ENCODE measurements at regions not wholly inside any gene's neighbourhood (a gene's known extent, or its start where the extent isn't known, plus 50 kb on each side); places are given as distances from the start of the nearest gene placed in this dataset.

DNA sequence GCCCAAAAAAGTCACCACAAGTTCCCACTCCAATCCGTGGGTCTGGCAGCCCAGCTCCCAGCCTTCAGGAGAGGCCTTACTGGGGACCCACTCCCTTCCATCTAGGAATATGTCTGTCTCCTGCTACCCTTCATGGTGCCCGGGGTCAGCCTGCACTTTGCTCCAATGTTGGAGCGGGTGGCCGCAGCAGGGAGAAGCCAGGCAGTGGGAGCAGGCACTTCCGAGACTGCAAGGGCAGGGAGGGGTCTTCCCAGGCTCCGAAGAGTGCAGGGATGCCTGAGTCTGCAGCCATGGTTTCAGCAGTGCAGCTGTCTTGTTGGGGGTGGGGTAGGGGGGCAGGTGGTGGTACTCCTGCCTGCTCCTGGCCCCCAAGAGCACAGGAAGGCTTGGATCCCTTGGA, 1616.2 kb downstream of the SLITRK5 start:
- H3K27ac ChIP-seq: no peak overlapping the region
- no peak for DNase-seq (ENCODE audit: low spot score)
- ChIA-PET CTCF (no interaction called here), POLR2A (ENCODE audit: low non-redundant PET) (no interaction called here)
- TF ChIP-seq, protein P1, sequence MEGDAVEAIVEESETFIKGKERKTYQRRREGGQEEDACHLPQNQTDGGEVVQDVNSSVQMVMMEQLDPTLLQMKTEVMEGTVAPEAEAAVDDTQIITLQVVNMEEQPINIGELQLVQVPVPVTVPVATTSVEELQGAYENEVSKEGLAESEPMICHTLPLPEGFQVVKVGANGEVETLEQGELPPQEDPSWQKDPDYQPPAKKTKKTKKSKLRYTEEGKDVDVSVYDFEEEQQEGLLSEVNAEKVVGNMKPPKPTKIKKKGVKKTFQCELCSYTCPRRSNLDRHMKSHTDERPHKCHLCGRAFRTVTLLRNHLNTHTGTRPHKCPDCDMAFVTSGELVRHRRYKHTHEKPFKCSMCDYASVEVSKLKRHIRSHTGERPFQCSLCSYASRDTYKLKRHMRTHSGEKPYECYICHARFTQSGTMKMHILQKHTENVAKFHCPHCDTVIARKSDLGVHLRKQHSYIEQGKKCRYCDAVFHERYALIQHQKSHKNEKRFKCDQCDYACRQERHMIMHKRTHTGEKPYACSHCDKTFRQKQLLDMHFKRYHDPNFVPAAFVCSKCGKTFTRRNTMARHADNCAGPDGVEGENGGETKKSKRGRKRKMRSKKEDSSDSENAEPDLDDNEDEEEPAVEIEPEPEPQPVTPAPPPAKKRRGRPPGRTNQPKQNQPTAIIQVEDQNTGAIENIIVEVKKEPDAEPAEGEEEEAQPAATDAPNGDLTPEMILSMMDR (conservative IDR thresholded peaks at IDR 0.05; ENCODE audit: low read depth): no peak

DNA sequence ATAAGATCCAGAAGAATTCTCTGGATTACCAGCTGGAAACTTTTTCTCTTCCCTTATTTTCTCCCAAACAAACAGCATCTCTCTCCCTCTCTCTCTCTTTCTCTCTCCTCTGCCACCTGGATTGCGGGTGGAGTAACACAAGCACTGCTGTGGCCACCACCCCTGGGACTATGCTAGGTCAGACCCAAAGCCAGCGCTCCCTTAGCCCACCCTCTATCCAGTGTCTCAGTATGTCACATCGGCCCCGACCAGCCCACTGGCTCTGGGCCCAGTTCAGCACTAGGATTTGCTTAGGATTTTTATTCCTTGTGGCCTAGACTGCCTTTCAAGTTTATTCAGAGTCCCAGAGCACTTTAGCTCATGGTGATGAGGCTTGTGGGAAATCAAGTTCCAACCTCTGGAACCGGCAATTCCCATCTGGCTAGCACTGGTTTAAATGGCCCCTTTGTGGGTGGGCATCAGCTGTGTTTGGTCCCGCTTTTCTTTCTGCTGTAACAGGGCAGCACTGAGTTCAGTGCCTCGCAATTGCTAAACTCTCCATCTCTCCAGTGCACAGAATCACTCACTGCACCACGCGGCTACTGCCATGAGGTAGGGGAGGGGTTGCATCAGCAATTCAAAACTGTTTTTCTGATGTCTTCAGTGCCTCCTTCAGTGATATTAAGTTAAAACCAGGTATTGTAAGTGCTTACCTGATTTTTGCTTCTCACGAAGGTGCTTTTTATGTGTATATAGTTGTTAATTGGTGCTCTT, 1623.1 kb downstream of the SLITRK5 start:
- ChIA-PET CTCF (no interaction called here), POLR2A (ENCODE audit: low non-redundant PET) (no interaction called here)
- TF ChIP-seq, protein P1 (conservative IDR thresholded peaks at IDR 0.05; ENCODE audit: low read depth): no peak
- no peak for DNase-seq (ENCODE audit: low spot score)
- no peak overlapping the region for H3K27ac ChIP-seq

DNA sequence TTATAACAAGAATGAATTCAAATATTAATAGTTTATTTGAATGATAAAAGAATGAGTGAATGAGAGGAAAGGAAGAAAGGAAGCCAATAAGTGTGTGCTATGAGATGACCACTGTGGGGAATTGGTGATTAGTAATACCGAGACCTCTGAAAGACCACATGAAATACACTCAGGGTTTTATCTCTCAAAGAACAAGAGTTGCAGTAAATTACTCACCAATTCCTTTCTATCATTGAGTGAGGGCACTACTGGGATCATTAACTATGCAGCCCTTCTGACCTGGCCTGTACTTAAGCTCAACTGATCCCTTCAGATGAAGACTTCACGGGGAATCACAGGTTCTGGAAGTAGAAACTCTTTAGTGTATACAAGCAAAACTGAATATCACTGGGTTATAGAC, 1636.1 kb downstream of the SLITRK5 start:
- TF ChIP-seq, protein P1 (conservative IDR thresholded peaks at IDR 0.05; ENCODE audit: low read depth): no peak
- H3K27ac ChIP-seq: no peak overlapping the region
- DNase-seq (ENCODE audit: low spot score): no peak
- POLR2A ChIA-PET (ENCODE audit: low non-redundant PET): no interaction called here
- CTCF ChIA-PET: interaction anchor here (0.7 kb wide), 1 partner anchor 16 kb away, joined by 3 read pairs; no protein-coding TSS in a partner anchor

DNA sequence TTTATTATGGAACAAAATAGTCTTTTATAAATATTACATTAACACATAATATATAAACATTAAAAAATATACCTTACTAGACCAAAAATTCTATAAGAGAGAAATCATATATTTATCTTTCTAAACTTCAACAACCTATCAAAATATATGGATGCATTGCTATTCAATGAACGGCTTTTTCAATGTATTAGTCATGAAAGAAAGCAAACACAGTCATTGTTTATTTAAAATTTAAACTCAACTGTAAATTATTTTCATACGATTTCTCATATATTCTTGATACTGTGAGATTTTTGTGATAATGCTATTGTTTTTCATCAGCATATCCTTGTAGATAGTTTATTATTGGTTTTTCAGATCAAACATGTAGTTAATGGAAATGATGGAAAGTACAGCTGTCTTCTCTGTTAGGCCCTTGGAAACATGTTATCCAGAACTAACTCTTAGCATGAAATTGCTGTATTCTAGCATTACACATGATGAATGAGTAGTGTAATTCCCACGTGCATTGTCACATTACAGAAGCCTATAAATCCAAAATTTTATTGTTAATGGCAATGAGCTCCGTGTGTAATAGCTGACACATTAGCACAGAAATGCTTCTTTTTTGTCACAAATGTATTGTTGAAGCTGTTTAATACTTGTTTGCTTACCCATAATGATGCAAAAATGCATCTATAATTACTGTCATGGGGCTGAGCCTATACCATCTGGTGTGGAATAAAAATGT, 1639.9 kb downstream of the SLITRK5 start:
- no peak for DNase-seq (ENCODE audit: low spot score)
- TF ChIP-seq, protein P1 (conservative IDR thresholded peaks at IDR 0.05; ENCODE audit: low read depth): no peak
- ChIA-PET CTCF (no interaction called here), POLR2A (ENCODE audit: low non-redundant PET) (no interaction called here)
- no peak overlapping the region for H3K27ac ChIP-seq

DNA sequence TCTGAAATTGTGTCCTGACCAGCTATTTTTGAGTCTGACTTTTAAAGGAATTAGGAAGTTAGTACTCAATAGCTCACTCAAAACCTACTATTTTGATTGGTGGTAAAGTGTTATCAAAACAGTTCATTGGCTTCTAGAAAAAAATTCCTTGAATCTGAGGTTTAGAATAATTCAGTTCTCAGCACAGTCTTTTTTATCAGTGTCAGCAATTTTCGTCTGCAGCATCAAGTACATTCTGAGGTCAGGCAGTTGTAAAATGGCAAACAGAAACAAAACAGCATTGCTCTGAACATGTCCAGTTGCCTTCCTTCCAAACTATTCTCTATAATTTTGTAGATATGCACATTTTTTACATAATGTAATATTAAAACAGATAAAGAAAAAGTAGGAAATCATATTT, 1644.1 kb downstream of the SLITRK5 start:
- CTCF ChIA-PET: no interaction called here
- POLR2A ChIA-PET (ENCODE audit: low non-redundant PET): no interaction called here
- H3K27ac ChIP-seq: no peak overlapping the region
- TF ChIP-seq, protein P1 (conservative IDR thresholded peaks at IDR 0.05; ENCODE audit: low read depth): no peak
- DNase-seq (ENCODE audit: low spot score): no peak

DNA sequence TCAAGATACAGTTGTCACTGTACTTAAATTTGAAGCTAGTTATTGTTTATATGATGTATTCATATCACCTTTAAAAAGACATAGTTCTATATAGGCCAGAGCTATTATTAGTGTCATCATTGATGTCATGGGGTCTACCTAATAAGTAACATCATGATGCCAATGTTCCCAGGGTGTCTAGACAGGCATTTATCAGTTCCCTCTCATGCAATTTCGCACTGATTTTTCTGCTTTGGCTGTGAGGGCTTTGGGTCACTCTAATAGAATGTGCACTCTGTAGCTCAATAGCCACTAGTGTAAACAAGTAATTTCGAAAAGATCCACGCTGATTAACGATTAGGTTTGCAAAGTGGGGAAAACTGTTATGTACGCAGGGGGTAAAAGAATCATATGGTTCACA, 1651.3 kb downstream of the SLITRK5 start:
- POLR2A ChIA-PET (ENCODE audit: low non-redundant PET): no interaction called here
- TF ChIP-seq, protein P1 (conservative IDR thresholded peaks at IDR 0.05; ENCODE audit: low read depth): no peak
- CTCF ChIA-PET: no interaction called here
- no peak for DNase-seq (ENCODE audit: low spot score)
- no peak overlapping the region for H3K27ac ChIP-seq

Measured in RWPE1 (cell line).